CD4-positive, alpha-beta memory T cell (primary cell): ENCODE measurements at regions not wholly inside any gene's neighbourhood (a gene's known extent, or its start where the extent isn't known, plus 50 kb on each side); places are given as distances from the start of the nearest gene placed in this dataset.
"Not testable (repeated sequence)": the region's sequence is repeated elsewhere in the genome, so short reads cannot be mapped to it uniquely, and the experiment has no call there.

ENCODE experiments used
- CTCF ChIA-PET: fragments of 350-600 bp; sonication (Branson Sonifier 250); formaldehyde crosslinking; loops from one replicate; lab custom pipeline; 2021; ENCODE audit warnings: inconsistent platforms; ENCODE audit not compliant: partially characterized antibody; lab: Charles Lee
- POLR2A ChIA-PET: fragments of 350-600 bp; sonication (Branson Sonifier 250); formaldehyde crosslinking; loops from one replicate; lab custom pipeline; 2021; ENCODE audit not compliant: partially characterized antibody; lab: Charles Lee
- DNase-seq, 5 donors: peaks; one replicate each; pipeline versions ENCODE4 v3.0.0 to v3.0.0-alpha.2; 2020 to 2022; ENCODE audit warnings: mixed read lengths in 1 of 5
- H3K27ac ChIP-seq: one replicate; pipeline ENCODE4 v1.7.0; 2013; ENCODE audit warnings: low read depth, low read length
- H3K27me3 ChIP-seq: 2 replicates; pipeline ENCODE4 v1.7.0; 2013; ENCODE audit warnings: mild to moderate bottlenecking, low read length, moderate library complexity; ENCODE audit not compliant: insufficient read depth
- H3K36me3 ChIP-seq: 2 replicates; pipeline ENCODE4 v1.7.0; 2013; ENCODE audit warnings: mild to moderate bottlenecking, low read length, moderate library complexity; ENCODE audit not compliant: insufficient read depth
- H3K4me1 ChIP-seq: 2 replicates; pipeline ENCODE4 v1.7.0; 2013; ENCODE audit warnings: mild to moderate bottlenecking, low read length, moderate library complexity; ENCODE audit not compliant: insufficient read depth
- H3K4me3 ChIP-seq, 2 donors: one replicate each; pipeline ENCODE4 v1.7.0; 2013; ENCODE audit warnings: low read length in 2 of 2, mild to moderate bottlenecking in 1 of 2
- H3K9me3 ChIP-seq, 2 donors: one replicate each; pipeline ENCODE4 v1.7.0; 2013; ENCODE audit warnings: low read length in 2 of 2, control low read depth in 1 of 2; ENCODE audit not compliant: control insufficient read depth in 1 of 2
- H3K27ac Mint-ChIP-seq, 7 donors: one replicate each; pipeline ENCODE4 v1.8.0; 2020 to 2021; ENCODE audit warnings: mixed read lengths in 7 of 7, mild to moderate bottlenecking in 6 of 7, inconsistent platforms in 3 of 7, moderate library complexity in 3 of 7
- H3K27me3 Mint-ChIP-seq, 2 donors: one replicate each; pipeline ENCODE4 v1.8.0; 2020 to 2021; ENCODE audit warnings: mixed read lengths in 2 of 2
- H3K36me3 Mint-ChIP-seq, 2 donors: one replicate each; pipeline ENCODE4 v1.8.0; 2020 to 2021; ENCODE audit warnings: mixed read lengths in 2 of 2, inconsistent platforms in 1 of 2, mild to moderate bottlenecking in 1 of 2
- H3K4me1 Mint-ChIP-seq, 4 donors: one replicate each; pipeline ENCODE4 v1.8.0; 2020 to 2021; ENCODE audit warnings: mixed read lengths in 4 of 4, mild to moderate bottlenecking in 1 of 4
- H3K4me3 Mint-ChIP-seq, 8 donors: one replicate each; pipeline ENCODE4 v1.8.0; 2020 to 2021; ENCODE audit warnings: mixed read lengths in 8 of 8, mild to moderate bottlenecking in 7 of 8, moderate library complexity in 6 of 8, inconsistent platforms in 3 of 8
- H3K9me3 Mint-ChIP-seq, 8 donors: one replicate each; pipeline ENCODE4 v1.8.0; 2020 to 2021; ENCODE audit warnings: mixed read lengths in 8 of 8, mild to moderate bottlenecking in 5 of 8, inconsistent platforms in 3 of 8, moderate library complexity in 1 of 8
- intact Hi-C: fragments of 100-400 bp; cut with micrococcal nuclease; formaldehyde crosslinking; loops from one replicate; pipeline ENCODE4 v1.15.1; 2023

DNA sequence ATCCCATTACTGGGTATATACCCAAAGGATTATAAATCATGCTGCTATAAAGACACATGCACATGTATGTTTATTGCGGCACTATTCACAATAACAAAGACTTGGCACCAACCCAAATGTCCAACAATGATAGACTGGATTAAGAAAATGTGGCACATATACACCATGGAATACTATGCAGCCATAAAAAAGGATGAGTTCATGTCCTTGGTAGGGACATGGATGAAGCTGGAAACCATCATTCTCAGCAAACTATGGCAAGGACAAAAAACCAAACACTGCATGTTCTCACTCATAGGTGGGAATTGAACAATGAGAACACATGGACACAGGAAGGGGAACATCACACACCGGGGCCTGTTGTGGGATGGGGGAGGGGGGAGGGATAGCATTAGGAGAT, 373.4 kb downstream of the SFMBT2 start:
- peaks cover 24% of the 10 kb centered on the region for H3K4me1 ChIP-seq
- H3K4me3 Mint-ChIP-seq, H3K27ac ChIP-seq, H3K27me3 Mint-ChIP-seq, H3K36me3 ChIP-seq, H3K36me3 Mint-ChIP-seq, H3K9me3 ChIP-seq, H3K9me3 Mint-ChIP-seq, intact Hi-C loops, DNase-seq, H3K27me3 ChIP-seq, POLR2A ChIA-PET, H3K4me3 ChIP-seq, H3K27ac Mint-ChIP-seq, CTCF ChIA-PET: not testable (repeated sequence)
- H3K4me1 Mint-ChIP-seq, result peaks cover 0 to 43% (median 15%) of the 10 kb centered on the region in 4 donors

DNA sequence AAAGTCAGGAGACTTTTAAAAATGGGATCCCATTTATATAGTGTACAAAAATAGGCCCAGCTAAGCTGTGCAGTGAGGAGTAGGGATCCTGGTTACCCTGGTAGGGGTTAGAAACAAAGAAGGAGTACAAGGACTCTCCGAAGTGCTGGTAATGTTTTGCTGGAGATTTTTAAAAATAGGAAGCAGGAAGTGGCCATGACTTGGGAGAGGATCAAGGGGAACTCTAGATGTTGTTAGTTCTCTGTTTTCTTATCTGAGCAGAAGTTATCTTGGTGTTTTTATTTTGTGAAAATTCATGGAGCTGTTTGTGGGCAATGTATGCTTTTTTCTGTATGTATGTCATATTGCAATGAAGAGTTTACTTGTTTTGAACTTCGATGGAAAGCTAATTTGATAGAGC, 373.9 kb downstream of the SFMBT2 start:
- Histone ChIP-seq H3K9me3 (no peaks in the 10 kb centered on the region), H3K27me3 (no peaks in the 10 kb centered on the region), H3K36me3 (no peaks in the 10 kb centered on the region), H3K27ac (no peak overlapping the region), H3K4me1 (peaks cover 28% of the 10 kb centered on the region), H3K4me3 (no peak overlapping the region)
- DNase-seq, result no peak
- Mint-ChIP-seq H3K36me3 (no peaks in the 10 kb centered on the region), H3K4me3 (no peak overlapping the region), H3K9me3 (no peaks in the 10 kb centered on the region), H3K27ac (peak overlapping the region in 2 of 7 donors; percentile 3 to 11), H3K4me1 (peaks cover 0 to 44% (median 15%) of the 10 kb centered on the region in 4 donors), H3K27me3 (peaks cover 0 to 2% of the 10 kb centered on the region in 2 donors)
- POLR2A ChIA-PET, result no interaction called here
- CTCF ChIA-PET, result no interaction called here
- intact Hi-C loops, result no loop called here

- peak overlapping the region in 2 of 8 donors; percentile 27 to 66 for H3K4me3 Mint-ChIP-seq
- Histone ChIP-seq H3K4me1 (peaks cover 28% of the 10 kb centered on the region), H3K27ac (no peak overlapping the region), H3K36me3 (no peaks in the 10 kb centered on the region), H3K9me3 (no peaks in the 10 kb centered on the region), H3K27me3 (no peaks in the 10 kb centered on the region), H3K4me3 (no peak overlapping the region)
- peaks cover 0 to 3% (median 0%) of the 10 kb centered on the region in 8 donors for H3K9me3 Mint-ChIP-seq
- POLR2A ChIA-PET, result no interaction called here
- DNase-seq, result peak in 2 of 5 donors; percentile 5 to 36
- no peaks in the 10 kb centered on the region for H3K27me3 Mint-ChIP-seq
- intact Hi-C loops, result no loop called here
- H3K4me1 Mint-ChIP-seq, result peaks cover 3 to 48% (median 16%) of the 10 kb centered on the region in 4 donors
- H3K27ac Mint-ChIP-seq, result peak overlapping the region in 4 of 7 donors; percentile 2 to 82 (median 50)
- peaks cover 0 to 4% of the 10 kb centered on the region in 2 donors for H3K36me3 Mint-ChIP-seq
- CTCF ChIA-PET, result no interaction called here
Measured at GRCh38 chr10:7035126-7035761, 375.6 kb downstream of the SFMBT2 start.

- peaks cover 14 to 53% (median 25%) of the 10 kb centered on the region in 4 donors for H3K4me1 Mint-ChIP-seq
- ChIA-PET CTCF (no interaction called here), POLR2A (no interaction called here)
- intact Hi-C loops, result no loop called here
- no peak overlapping the region for H3K27ac Mint-ChIP-seq
- H3K36me3 Mint-ChIP-seq, result peaks cover 0 to 4% of the 10 kb centered on the region in 2 donors
- peak overlapping the region in 1 of 8 donors; percentile 17 for H3K4me3 Mint-ChIP-seq
- H3K9me3 ChIP-seq, result no peaks in the 10 kb centered on the region
- no peaks in the 10 kb centered on the region for H3K27me3 Mint-ChIP-seq
- no peaks in the 10 kb centered on the region for H3K27me3 ChIP-seq
- peaks cover 0 to 8% (median 0%) of the 10 kb centered on the region in 8 donors for H3K9me3 Mint-ChIP-seq
- no peak for DNase-seq
- H3K4me3 ChIP-seq, result no peak overlapping the region
- no peaks in the 10 kb centered on the region for H3K36me3 ChIP-seq
- H3K27ac ChIP-seq, result no peak overlapping the region
- peaks cover 45% of the 10 kb centered on the region for H3K4me1 ChIP-seq
Measured at GRCh38 chr10:7033031-7033430, 377.8 kb downstream of the SFMBT2 start.

GRCh38 chr10:7030134-7030855, 380.5 kb downstream of the SFMBT2 start:
- intact Hi-C loops, result no loop called here
- CTCF ChIA-PET, result no interaction called here
- Mint-ChIP-seq H3K27me3 (no peaks in the 10 kb centered on the region), H3K4me1 (peaks cover 11 to 47% (median 26%) of the 10 kb centered on the region in 4 donors), H3K27ac (peak overlapping the region in 1 of 7 donors; percentile 3), H3K9me3 (peaks cover 0 to 8% (median 0%) of the 10 kb centered on the region in 8 donors), H3K36me3 (peaks cover 0 to 4% of the 10 kb centered on the region in 2 donors), H3K4me3 (no peak overlapping the region)
- POLR2A ChIA-PET, result no interaction called here
- H3K4me3 ChIP-seq, result no peak overlapping the region
- H3K27ac ChIP-seq, result no peak overlapping the region
- no peaks in the 10 kb centered on the region for H3K27me3 ChIP-seq
- H3K36me3 ChIP-seq, result no peaks in the 10 kb centered on the region
- no peaks in the 10 kb centered on the region for H3K9me3 ChIP-seq
- H3K4me1 ChIP-seq, result peaks cover 42% of the 10 kb centered on the region
- DNase-seq, result no peak

- Histone ChIP-seq H3K27ac (no peak overlapping the region), H3K4me3 (no peak overlapping the region), H3K27me3 (no peaks in the 10 kb centered on the region), H3K36me3 (no peaks in the 10 kb centered on the region), H3K4me1 (peaks cover 36% of the 10 kb centered on the region), H3K9me3 (no peaks in the 10 kb centered on the region)
- DNase-seq, result no peak
- POLR2A ChIA-PET, result no interaction called here
- peaks cover 6 to 41% (median 23%) of the 10 kb centered on the region in 4 donors for H3K4me1 Mint-ChIP-seq
- peaks cover 0 to 4% of the 10 kb centered on the region in 2 donors for H3K36me3 Mint-ChIP-seq
- intact Hi-C loops, result no loop called here
- peaks cover 0 to 8% (median 0%) of the 10 kb centered on the region in 8 donors for H3K9me3 Mint-ChIP-seq
- no peak overlapping the region for H3K4me3 Mint-ChIP-seq
- CTCF ChIA-PET, result no interaction called here
- H3K27me3 Mint-ChIP-seq, result no peaks in the 10 kb centered on the region
- H3K27ac Mint-ChIP-seq, result peak overlapping the region in 1 of 7 donors; percentile 3
Measured at GRCh38 chr10:7029672-7030071, 381.2 kb downstream of the SFMBT2 start.

GRCh38 chr10:7028809-7029166, 382.0 kb downstream of the SFMBT2 start:
- no peaks in the 10 kb centered on the region for H3K27me3 ChIP-seq
- no peak overlapping the region for H3K27ac ChIP-seq
- H3K4me3 Mint-ChIP-seq, result no peak overlapping the region
- H3K9me3 Mint-ChIP-seq, result peaks cover 0 to 8% (median 0%) of the 10 kb centered on the region in 8 donors
- peaks cover 6 to 39% (median 20%) of the 10 kb centered on the region in 4 donors for H3K4me1 Mint-ChIP-seq
- H3K27me3 Mint-ChIP-seq, result no peaks in the 10 kb centered on the region
- no peaks in the 10 kb centered on the region for H3K36me3 ChIP-seq
- intact Hi-C loops, result no loop called here
- no peak for DNase-seq
- ChIA-PET POLR2A (no interaction called here), CTCF (no interaction called here)
- H3K36me3 Mint-ChIP-seq, result peaks cover 0 to 4% of the 10 kb centered on the region in 2 donors
- H3K27ac Mint-ChIP-seq, result peak overlapping the region in 4 of 7 donors; percentile 12 to 67 (median 32)
- no peaks in the 10 kb centered on the region for H3K9me3 ChIP-seq
- H3K4me1 ChIP-seq, result peaks cover 29% of the 10 kb centered on the region
- no peak overlapping the region for H3K4me3 ChIP-seq
